ENCODE measurements at regions not wholly inside any gene's neighbourhood (a gene's known extent, or its start where the extent isn't known, plus 50 kb on each side); places are given as distances from the start of the nearest gene placed in this dataset.
"Not testable (repeated sequence)": the region's sequence is repeated elsewhere in the genome, so short reads cannot be mapped to it uniquely, and the experiment has no call there.

DNA sequence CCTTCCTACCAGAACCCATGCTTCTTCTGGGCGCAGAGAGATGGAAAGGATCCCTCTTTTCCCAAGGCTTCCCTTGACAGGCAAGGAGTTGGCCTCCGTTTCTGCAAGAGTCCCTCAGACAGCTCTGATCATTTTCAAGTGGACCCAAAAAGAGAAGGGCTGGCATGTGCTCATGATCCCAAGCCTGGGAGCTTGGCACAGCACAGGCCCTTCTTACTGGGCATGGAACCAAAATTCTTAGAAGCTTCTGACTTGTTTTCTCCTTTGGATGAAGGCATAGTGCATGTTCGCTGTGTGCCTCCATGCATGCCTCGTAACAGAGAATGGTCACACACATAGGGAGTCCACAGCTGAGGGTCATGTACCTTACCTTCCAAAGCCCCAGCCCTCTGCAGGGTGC, 449.6 kb downstream of the MIAT start:
- Histone ChIP-seq H3K9me3 (no peaks in the 10 kb centered on the region), H3K4me3 (no peak overlapping the region), H3K27ac (peak overlapping the region; percentile 40 to 80), H3K4me1 (peaks cover 0 to 19% of the 10 kb centered on the region in 2 donors), H3K36me3 (no peaks in the 10 kb centered on the region), H3K27me3 (no peaks in the 10 kb centered on the region)
- TF ChIP-seq, protein P1, sequence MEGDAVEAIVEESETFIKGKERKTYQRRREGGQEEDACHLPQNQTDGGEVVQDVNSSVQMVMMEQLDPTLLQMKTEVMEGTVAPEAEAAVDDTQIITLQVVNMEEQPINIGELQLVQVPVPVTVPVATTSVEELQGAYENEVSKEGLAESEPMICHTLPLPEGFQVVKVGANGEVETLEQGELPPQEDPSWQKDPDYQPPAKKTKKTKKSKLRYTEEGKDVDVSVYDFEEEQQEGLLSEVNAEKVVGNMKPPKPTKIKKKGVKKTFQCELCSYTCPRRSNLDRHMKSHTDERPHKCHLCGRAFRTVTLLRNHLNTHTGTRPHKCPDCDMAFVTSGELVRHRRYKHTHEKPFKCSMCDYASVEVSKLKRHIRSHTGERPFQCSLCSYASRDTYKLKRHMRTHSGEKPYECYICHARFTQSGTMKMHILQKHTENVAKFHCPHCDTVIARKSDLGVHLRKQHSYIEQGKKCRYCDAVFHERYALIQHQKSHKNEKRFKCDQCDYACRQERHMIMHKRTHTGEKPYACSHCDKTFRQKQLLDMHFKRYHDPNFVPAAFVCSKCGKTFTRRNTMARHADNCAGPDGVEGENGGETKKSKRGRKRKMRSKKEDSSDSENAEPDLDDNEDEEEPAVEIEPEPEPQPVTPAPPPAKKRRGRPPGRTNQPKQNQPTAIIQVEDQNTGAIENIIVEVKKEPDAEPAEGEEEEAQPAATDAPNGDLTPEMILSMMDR (IDR thresholded peaks at IDR 0.05) = no peak
- no peak for DNase-seq (ENCODE audit: low spot score)

- Histone ChIP-seq H3K9me3 (no peaks in the 10 kb centered on the region), H3K27ac (peak overlapping the region; percentile 40 to 80), H3K27me3 (no peaks in the 10 kb centered on the region), H3K4me3 (no peak overlapping the region), H3K4me1 (peaks cover 0 to 19% of the 10 kb centered on the region in 2 donors), H3K36me3 (no peaks in the 10 kb centered on the region)
- TF ChIP-seq, protein P1 (IDR thresholded peaks at IDR 0.05) = no peak
- DNase-seq (ENCODE audit: low spot score) = no peak
These were observed 450.0 kb downstream of the MIAT start for GRCh38 chr22:27107386-27107785.

DNA sequence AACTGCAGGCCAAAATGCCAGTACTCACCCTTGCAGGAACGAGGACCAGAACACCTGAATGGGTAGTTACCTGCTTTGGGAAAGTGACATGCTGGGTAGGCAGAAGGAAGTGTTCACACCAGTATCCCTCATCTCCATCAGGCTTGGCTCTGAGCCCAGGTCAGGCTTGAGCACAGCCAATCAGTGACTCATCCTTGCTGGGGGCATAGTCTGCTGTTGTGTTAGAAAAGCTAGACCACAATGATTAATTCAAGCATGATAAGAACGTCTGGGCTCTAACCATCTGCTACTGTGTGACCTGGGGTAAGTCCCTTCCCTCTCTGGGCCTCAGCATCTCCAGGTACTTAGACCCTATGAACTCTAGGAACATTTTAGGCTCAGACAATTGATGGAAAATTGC, 450.4 kb downstream of the MIAT start:
- H3K9me3 ChIP-seq = no peaks in the 10 kb centered on the region

DNA sequence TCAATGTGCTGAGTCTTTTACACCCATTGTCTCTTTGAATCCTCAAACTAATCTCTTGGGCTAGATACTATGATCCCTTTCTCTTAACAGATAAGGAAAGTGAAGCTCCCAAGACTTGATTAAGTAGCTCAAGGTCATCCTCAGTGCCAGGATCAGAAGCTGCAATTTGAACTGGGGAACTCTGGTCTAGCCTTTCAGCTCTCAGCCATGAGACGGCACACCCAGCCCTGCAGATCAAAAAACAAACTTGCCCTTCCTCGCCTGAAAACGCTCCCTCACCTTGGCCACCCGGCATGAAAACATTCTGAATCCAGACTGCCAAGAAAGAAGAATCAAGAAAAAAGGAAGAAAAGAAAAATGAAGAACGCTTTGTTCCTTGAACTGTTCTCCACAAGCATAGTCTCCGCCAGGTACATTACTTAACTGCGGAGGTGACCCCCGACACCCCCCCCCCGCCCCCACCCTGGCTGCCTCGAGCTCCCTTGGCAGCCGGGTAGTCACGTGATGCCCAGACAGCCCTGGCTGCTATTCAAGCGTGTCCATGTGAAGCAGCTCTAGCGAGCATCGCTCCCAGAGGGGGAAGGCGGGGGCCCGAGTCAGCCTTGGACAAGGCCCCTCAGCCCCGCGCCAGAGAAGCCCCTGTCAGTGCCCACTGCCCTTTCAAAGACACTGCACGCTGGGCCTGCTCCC, 451.2 kb downstream of the MIAT start:
- Histone ChIP-seq H3K36me3 (no peaks in the 10 kb centered on the region), H3K4me1 (peaks cover 0 to 25% of the 10 kb centered on the region in 2 donors), H3K4me3 (no peak overlapping the region), H3K27me3 (no peaks in the 10 kb centered on the region), H3K9me3 (no peaks in the 10 kb centered on the region), H3K27ac (peak overlapping the region; percentile 8 to 80)
- DNase-seq (ENCODE audit: low spot score) = no peak
- TF ChIP-seq, protein P1 (IDR thresholded peaks at IDR 0.05) = no peak

More for the DNA sequence above, 450.4 kb downstream of the MIAT start:
- DNase-seq (ENCODE audit: low spot score) = peak; percentile 91
- Histone ChIP-seq H3K4me1 (peaks cover 0 to 22% of the 10 kb centered on the region in 2 donors), H3K36me3 (no peaks in the 10 kb centered on the region), H3K27ac (peak overlapping the region; percentile 40 to 80), H3K4me3 (no peak overlapping the region), H3K27me3 (no peaks in the 10 kb centered on the region)
- TF ChIP-seq, protein P1 (IDR thresholded peaks at IDR 0.05) = no peak

GRCh38 chr22:27109406-27109805, 452.0 kb downstream of the MIAT start:
- not testable (repeated sequence) for DNase-seq (ENCODE audit: low spot score); H3K4me3 ChIP-seq; H3K27me3 ChIP-seq; H3K36me3 ChIP-seq; H3K9me3 ChIP-seq
- H3K4me1 ChIP-seq = peaks cover 0 to 25% of the 10 kb centered on the region in 2 donors
- peak overlapping the region in 1 of 2 donors; percentile 8 for H3K27ac ChIP-seq

DNA sequence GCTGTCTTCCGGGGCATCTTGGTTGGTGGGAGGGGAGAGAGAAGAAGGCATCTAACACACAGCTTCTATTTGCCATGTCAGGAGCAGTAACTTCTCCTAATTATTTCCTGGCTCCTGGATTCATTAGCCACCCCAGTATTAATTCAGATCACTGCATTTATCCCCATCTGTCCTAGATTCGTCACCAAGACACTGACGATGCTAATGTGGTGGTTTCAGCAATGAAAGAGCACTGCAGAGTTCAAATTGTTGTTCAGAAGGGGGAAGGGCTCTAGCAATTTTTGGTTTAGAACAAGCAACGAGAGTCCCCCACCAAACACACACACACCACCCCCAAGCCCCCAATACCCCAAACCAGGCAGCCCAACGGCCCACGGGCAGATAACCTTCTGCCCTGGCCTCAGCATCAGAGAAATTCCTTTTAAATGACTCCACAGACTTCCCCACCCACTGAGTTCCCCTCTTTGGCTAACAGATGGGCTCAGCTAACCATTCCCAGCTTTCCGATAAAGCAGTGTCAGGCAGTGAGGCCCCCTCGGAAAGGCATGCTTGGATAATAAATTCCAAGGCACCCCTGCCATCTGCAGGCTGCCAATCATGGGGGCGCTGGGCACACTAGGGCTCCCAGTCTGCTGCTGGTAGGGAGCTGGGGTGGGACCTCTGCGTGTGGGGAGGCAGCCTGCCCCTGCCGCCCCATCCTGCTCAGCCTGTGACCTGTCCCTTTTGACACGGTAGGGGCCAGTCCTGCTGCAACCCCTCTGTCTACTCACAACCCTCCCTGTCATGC, 453.5 kb downstream of the MIAT start:
- Histone ChIP-seq H3K36me3 (no peaks in the 10 kb centered on the region), H3K27me3 (no peaks in the 10 kb centered on the region), H3K4me3 (no peak overlapping the region), H3K27ac (no peak overlapping the region), H3K9me3 (no peaks in the 10 kb centered on the region), H3K4me1 (peaks cover 0 to 24% of the 10 kb centered on the region in 2 donors)
- DNase-seq (ENCODE audit: low spot score) = no peak
- TF ChIP-seq, protein P1 (IDR thresholded peaks at IDR 0.05) = no peak

All from right atrium auricular region (tissue), 2 donors.